Stimulated activated naive B cell treated with anti-CD40 and anti-IgM and Interleukin-4, amounts not matched to agents 10 μg/mL and 1 μg/mL and 100 μg/mL, for 72 hours (primary cell): ENCODE measurements at regions not wholly inside any gene's neighbourhood (a gene's known extent, or its start where the extent isn't known, plus 50 kb on each side); places are given as distances from the start of the nearest gene placed in this dataset.
"Not testable (repeated sequence)": the region's sequence is repeated elsewhere in the genome, so short reads cannot be mapped to it uniquely, and the experiment has no call there.

Experiments used
- ATAC-seq, 2 donors: fragments of 150-1000 bp; cut with Tn5 transposase; replicated peaks; 2 replicates each; pipeline ENCODE4 v1.10.0; 2021; ENCODE audit warnings: moderate library complexity in 1 of 2
- DNase-seq: peaks from one replicate; pipeline ENCODE4 v3.0.0; 2021
- H3K27ac Mint-ChIP-seq: one replicate; pipeline ENCODE4 v1.8.0; 2022; ENCODE audit warnings: mild to moderate bottlenecking, mixed read lengths
- H3K27me3 Mint-ChIP-seq, 2 donors: one replicate each; pipeline ENCODE4 v1.8.0; 2022; ENCODE audit warnings: mixed read lengths in 2 of 2
- H3K36me3 Mint-ChIP-seq, 2 donors: one replicate each; pipeline ENCODE4 v1.8.0; 2022; ENCODE audit warnings: mixed read lengths in 2 of 2, mild to moderate bottlenecking in 1 of 2
- H3K4me1 Mint-ChIP-seq, 2 donors: one replicate each; pipeline ENCODE4 v1.8.0; 2022; ENCODE audit warnings: mixed read lengths in 2 of 2, mild to moderate bottlenecking in 1 of 2
- H3K4me3 Mint-ChIP-seq, 2 donors: one replicate each; pipeline ENCODE4 v1.8.0; 2022; ENCODE audit warnings: mild to moderate bottlenecking in 2 of 2, mixed read lengths in 2 of 2, moderate library complexity in 1 of 2
- H3K9me3 Mint-ChIP-seq, 2 donors: one replicate each; pipeline ENCODE4 v1.8.0; 2022; ENCODE audit warnings: mixed read lengths in 2 of 2, mild to moderate bottlenecking in 1 of 2

DNA sequence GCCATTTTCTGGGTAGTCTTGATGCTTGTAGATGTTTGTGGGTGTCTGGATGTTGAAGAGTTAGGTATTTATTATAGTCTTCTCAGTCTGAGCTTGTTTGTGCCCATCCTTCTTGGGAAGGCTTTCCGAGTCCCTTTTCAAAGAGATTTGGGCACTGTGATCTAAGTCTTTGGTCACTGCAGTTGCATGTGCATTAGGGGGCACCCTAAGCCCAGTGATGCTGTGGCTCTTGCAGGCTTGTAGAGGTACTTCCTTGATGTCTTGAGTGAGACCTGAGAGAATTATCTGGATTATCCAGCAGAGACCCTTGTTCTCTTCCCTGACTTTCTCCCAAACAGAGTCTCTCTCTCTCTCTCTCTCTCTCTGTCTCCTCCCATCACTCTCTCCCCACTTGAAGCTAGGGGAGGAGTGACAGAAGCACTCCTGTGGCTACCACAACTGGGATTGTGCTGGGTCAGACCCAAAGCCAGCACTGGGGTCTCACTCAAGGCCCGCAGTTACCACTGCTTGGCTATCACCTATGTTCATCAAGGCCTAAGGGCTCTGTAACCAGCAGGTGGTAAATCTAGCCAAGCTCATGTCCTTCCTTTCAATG, 68.5 kb downstream of the TMCO5A start:
- H3K4me1 Mint-ChIP-seq, result peaks cover 5 to 9% of the 10 kb centered on the region in 2 donors
- DNase-seq (peak; percentile 34), ATAC-seq (peak; percentile 85 to 86)
- no peak overlapping the region for H3K27ac Mint-ChIP-seq
- H3K9me3 Mint-ChIP-seq, result peaks cover 6 to 8% of the 10 kb centered on the region in 2 donors
- peaks cover 0 to 6% of the 10 kb centered on the region in 2 donors for H3K36me3 Mint-ChIP-seq
- H3K27me3 Mint-ChIP-seq, result peaks cover 22 to 25% of the 10 kb centered on the region in 2 donors
- no peak overlapping the region for H3K4me3 Mint-ChIP-seq

DNA sequence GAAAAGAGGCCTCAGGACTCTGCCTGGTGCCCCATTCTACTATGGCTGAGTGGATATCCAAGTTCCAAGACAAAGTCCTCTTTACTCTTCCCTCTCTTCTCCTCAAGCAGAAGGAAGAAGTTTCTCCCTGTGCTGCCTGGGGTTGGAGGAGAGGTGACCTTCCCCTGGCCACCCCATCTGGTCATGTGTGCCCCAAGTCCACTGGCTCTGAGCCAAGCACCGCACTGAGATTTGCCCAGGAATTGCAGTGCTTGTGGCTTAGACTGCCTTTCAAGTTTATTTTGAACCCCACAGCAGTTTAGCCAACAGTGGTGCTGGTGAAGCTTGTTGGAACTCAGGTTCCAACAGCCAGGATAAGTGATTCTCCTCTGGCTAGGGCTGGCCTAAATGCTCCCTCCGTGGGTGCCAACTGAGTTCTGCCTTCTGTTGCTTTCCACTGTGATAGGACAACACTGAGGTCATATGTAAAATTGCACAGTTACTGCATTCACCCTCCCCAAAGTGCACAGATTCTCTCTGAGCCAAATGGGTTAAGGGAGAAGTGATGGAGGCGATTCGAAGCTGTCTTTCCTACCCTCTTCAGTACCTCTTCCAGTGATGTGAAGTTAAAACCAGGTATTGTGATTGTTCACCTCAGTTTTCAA, 69.9 kb downstream of the TMCO5A start:
- Mint-ChIP-seq H3K36me3 (peaks cover 0 to 6% of the 10 kb centered on the region in 2 donors), H3K4me3 (no peak overlapping the region), H3K9me3 (peaks cover 6 to 8% of the 10 kb centered on the region in 2 donors), H3K27me3 (peaks cover 18 to 19% of the 10 kb centered on the region in 2 donors), H3K27ac (peak overlapping the region; percentile 10), H3K4me1 (peaks cover 5 to 9% of the 10 kb centered on the region in 2 donors)
- no peak for ATAC-seq
- DNase-seq, result no peak

DNA sequence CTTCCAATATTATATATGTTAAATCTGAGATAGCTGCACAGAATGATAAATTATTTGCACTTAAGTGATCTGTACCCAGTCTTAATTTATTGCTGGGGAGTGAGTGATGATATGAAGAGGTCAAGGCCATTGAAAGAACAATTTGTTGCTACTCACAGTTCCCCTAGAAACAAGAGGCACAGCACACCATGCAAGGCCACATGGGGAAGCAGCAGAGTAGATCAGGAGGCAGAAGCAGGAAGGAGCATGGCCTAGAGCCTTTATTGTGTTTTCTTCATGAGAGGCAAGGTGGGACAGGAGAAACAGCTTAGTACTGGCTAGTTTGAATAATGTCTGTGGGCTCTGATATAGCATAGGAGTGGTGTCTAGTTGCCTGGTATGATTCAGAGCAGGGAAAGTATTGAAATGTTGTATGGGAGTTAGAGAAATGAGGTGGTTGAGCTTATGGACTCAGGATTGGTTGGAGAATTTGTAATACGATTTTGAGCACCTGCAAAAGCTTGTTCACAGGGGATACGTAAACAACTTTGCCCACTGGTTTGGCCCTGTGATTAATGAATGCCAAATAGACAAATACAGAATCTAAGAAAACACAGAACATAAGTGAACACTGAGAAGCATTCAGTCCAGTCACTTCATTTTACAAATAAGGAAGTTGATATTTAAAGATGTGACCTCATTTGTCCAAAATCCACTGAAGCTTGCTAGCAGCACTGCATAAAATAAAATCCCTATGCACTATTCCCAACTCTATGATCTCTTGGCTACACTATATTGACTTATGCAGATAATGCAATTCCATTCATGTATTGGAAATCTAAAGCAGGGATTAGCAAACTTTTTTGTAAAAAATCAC, 71.7 kb downstream of the TMCO5A start:
- Mint-ChIP-seq H3K36me3 (peaks cover 0 to 6% of the 10 kb centered on the region in 2 donors), H3K27me3 (peaks cover 15 to 20% of the 10 kb centered on the region in 2 donors), H3K27ac (peak overlapping the region; percentile 4), H3K4me3 (no peak overlapping the region), H3K4me1 (peaks cover 5 to 9% of the 10 kb centered on the region in 2 donors), H3K9me3 (peaks cover 6 to 8% of the 10 kb centered on the region in 2 donors)
- ATAC-seq (peak; percentile 74 to 78), DNase-seq (no peak)

DNA sequence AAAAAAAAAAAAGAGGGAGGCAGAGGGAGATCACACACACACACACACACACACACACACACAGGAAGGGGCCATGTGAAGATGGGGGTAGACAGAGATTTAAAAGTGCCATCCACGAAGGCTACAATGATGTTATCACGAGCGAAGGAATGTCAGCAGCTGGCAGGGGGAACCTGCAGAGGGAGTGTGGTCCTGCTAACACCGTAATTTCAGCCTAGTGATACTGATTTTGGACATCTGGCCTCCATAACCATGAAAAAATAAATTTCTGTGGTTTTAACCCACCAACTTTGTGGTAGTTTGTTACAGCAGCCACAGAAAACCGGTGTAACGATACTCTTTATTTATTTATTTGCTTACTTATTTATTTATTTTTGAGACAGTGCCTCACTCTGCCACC, 76.0 kb downstream of the TMCO5A start:
- no peak for DNase-seq
- no peak for ATAC-seq

DNA sequence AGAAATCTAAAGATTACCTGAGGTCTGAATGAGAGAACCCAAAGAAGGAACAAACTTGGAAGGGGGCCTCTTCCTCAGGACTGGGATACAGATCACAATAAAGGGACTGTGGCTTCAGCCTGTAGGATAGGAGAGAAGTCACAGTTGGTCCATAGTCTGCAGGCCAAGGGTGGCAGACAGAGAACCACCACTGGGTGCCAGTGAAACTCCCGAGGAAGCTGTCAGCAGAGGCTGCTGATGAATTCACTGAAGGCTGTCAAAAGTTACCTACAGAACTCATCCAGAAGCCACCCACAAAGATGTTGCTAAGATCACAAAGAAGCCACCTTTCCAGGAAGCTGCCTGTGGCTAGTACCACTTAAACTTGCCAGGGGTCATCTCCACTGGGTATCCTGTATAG, 78.5 kb downstream of the TMCO5A start:
- Mint-ChIP-seq H3K4me3 (no peak overlapping the region), H3K9me3 (peaks cover 8 to 12% of the 10 kb centered on the region in 2 donors), H3K36me3 (peaks cover 5 to 12% of the 10 kb centered on the region in 2 donors), H3K27me3 (peaks cover 24 to 27% of the 10 kb centered on the region in 2 donors), H3K27ac (no peak overlapping the region), H3K4me1 (peaks cover 11% of the 10 kb centered on the region in 2 donors)
- DNase-seq (no peak), ATAC-seq (no peak)

More for the DNA sequence above, 76.0 kb downstream of the TMCO5A start:
- no peaks in the 10 kb centered on the region for H3K36me3 Mint-ChIP-seq
- no peak overlapping the region for H3K4me3 Mint-ChIP-seq
- no peak overlapping the region for H3K27ac Mint-ChIP-seq
- H3K9me3 Mint-ChIP-seq, result no peaks in the 10 kb centered on the region
- peaks cover 16 to 18% of the 10 kb centered on the region in 2 donors for H3K27me3 Mint-ChIP-seq
- H3K4me1 Mint-ChIP-seq, result peaks cover 10 to 14% of the 10 kb centered on the region in 2 donors

DNA sequence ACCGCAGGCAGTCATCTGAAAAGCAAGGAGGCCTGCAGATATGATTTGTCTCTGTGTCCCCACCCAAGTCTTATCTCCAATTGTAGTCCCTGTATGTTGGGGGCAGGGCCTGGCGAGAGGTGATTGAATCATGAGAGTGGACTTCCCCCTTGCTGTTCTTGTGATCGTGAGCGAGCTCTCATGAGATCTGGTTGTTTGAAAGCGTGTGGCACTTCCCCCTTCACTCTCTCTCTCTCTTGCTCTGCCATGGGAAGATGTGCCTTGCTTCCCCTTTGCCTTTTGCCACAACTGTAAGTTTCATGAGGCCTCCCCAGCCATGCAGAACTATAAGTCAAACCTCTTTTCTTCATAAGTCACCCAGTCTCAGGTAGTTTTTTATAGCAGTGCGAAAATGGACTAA, 83.3 kb downstream of the TMCO5A start:
- peaks cover 20 to 22% of the 10 kb centered on the region in 2 donors for H3K27me3 Mint-ChIP-seq
- ATAC-seq, result peak; percentile 61 to 73
- H3K4me3 Mint-ChIP-seq, result peak overlapping the region in 1 of 2 donors; percentile 37
- peaks cover 23 to 39% of the 10 kb centered on the region in 2 donors for H3K4me1 Mint-ChIP-seq
- DNase-seq, result peak; percentile 20
- peak overlapping the region; percentile 87 for H3K27ac Mint-ChIP-seq
- H3K36me3 Mint-ChIP-seq, result peaks cover 8 to 14% of the 10 kb centered on the region in 2 donors
- peaks cover 10 to 13% of the 10 kb centered on the region in 2 donors for H3K9me3 Mint-ChIP-seq

DNA sequence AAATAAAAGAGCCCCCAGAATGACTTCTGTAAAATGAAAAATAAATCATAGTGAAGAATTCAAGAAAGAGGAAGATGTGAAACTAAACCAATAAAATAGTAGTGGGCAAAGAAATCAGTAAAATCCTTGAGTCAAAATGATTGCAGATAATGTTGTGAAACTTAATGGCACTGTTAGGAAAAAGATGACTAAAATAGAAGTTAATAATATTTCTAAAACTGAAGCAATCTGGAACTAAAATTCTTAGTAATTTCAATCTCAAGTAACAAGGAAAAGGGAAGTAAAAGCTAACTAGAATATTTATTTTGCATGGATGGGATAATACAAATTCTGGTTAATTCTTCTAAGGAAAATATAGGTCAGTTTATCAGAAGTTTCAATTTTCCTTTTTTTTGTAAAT, 84.6 kb downstream of the TMCO5A start:
- no peak overlapping the region for H3K4me3 Mint-ChIP-seq
- H3K27ac Mint-ChIP-seq, result no peak overlapping the region
- no peak for ATAC-seq
- H3K4me1 Mint-ChIP-seq, result peaks cover 21 to 37% of the 10 kb centered on the region in 2 donors
- peaks cover 13 to 16% of the 10 kb centered on the region in 2 donors for H3K27me3 Mint-ChIP-seq
- peaks cover 13 to 15% of the 10 kb centered on the region in 2 donors for H3K9me3 Mint-ChIP-seq
- H3K36me3 Mint-ChIP-seq, result peaks cover 9 to 14% of the 10 kb centered on the region in 2 donors
- DNase-seq, result no peak

DNA sequence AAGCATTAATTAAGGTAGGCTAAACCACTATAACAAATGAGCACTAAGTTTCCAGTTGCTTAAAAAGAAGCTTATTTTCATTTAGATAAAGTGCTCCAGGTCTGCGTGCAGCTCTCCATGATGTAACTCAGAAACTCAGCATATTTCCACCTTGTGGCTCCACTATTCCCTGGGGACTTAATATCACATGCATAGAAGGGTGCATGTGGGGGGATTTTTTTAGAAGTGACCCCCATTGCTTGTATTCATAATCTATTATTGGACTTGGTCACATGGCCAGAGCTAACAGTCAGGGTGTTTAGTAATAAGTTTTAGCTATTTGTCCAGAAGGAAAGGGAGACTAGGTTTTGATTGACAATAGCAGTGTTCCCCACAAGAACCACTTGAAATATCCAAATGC, 86.8 kb downstream of the TMCO5A start:
- Mint-ChIP-seq H3K9me3 (peaks cover 14 to 15% of the 10 kb centered on the region in 2 donors), H3K4me3 (peak overlapping the region in 1 of 2 donors; percentile 39), H3K27ac (no peak overlapping the region), H3K4me1 (peaks cover 27 to 48% of the 10 kb centered on the region in 2 donors), H3K36me3 (peaks cover 10 to 14% of the 10 kb centered on the region in 2 donors), H3K27me3 (peaks cover 3 to 5% of the 10 kb centered on the region in 2 donors)
- DNase-seq (peak; percentile 11), ATAC-seq (peak; percentile 67)

DNA sequence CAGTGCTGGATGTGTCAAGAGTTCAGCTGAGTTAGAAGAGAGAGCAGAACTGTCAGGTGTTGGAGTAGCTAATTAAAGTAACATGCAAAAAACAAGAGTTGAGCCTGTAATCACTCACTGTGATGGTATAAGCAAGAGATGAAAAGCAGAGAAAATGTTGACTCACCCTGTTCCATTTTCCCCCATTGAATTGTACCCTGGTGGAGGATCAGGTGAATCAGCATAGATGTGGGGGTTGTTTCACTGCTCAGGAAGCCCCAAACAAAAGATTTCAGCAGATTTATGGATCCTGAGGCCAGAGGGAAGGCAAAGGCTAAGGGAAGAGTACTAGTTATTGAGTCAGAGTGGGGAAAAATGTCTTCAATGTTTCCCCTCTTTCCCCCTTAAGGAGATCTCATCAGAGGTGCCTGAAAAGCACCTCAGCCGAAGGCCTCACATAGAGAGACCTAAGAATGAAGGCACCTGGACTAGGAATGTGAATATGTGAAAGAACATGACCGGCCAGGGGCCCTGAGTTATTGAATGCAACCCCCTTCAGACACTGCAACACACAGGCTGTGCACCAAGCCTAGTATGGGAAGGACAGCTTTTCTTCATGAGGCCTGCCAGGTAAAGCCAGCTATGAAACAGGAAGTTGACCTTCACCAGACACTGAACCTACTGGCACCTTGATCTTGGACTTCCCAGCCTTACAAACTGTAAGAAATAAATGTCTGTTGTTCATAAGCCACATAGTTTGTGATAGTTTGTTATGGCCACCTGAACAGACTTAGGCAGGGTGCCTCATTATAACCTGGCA, 90.1 kb downstream of the TMCO5A start:
- Mint-ChIP-seq H3K27me3 (no peaks in the 10 kb centered on the region), H3K4me1 (peaks cover 13 to 36% of the 10 kb centered on the region in 2 donors), H3K4me3 (no peak overlapping the region), H3K27ac (no peak overlapping the region), H3K9me3 (peaks cover 4% of the 10 kb centered on the region in 2 donors), H3K36me3 (peaks cover 0 to 2% of the 10 kb centered on the region in 2 donors)
- peak; percentile 72 to 79 for ATAC-seq
- no peak for DNase-seq

DNA sequence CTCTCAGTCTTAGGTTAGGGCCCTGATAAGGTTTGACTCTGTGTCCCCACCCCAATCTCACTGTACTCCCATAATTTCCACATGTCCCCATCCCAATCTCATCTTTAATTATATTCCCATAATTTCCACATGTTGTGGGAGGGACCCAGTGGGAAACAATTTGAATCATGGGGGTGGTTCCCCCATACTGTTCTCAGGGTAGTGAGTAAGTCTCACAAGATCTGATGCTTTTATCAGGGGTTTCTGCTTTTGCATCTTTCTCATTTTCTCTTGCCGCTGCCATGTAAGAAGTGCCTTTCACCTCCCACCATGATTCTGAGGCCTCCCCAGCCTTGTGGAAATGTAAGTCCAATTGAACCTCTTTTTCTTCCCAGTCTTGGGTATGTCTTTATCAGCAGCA, 91.2 kb downstream of the TMCO5A start:
- not testable (repeated sequence) for H3K4me3 Mint-ChIP-seq, H3K9me3 Mint-ChIP-seq, H3K36me3 Mint-ChIP-seq, H3K27ac Mint-ChIP-seq, ATAC-seq, H3K27me3 Mint-ChIP-seq, DNase-seq
- H3K4me1 Mint-ChIP-seq, result peaks cover 11 to 28% of the 10 kb centered on the region in 2 donors

DNA sequence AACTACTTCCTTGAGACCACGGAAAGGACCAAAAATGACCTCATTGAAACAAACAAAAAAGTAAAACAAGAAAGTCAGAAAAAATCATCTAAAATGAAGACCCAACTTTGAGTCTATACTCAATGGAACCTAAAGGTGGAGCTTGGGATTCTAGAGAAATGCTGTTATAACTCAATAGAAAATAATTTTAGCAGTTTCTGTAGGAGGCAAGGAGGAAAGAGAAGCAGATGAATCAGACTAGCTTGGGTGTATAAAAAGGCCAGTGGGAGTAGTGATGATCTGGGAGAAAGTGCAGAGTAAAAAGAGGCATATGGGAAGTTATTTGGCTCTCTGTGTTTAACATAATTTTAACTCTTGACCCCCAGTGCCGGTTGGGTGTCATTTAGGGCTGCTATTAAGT, 94.4 kb downstream of the TMCO5A start:
- Mint-ChIP-seq H3K4me1 (peaks cover 9 to 28% of the 10 kb centered on the region in 2 donors), H3K36me3 (peaks cover 0 to 2% of the 10 kb centered on the region in 2 donors), H3K4me3 (no peak overlapping the region), H3K27ac (no peak overlapping the region), H3K27me3 (peaks cover 6% of the 10 kb centered on the region in 2 donors), H3K9me3 (peaks cover 4 to 6% of the 10 kb centered on the region in 2 donors)
- ATAC-seq (peak; percentile 11 to 35), DNase-seq (no peak)

DNA sequence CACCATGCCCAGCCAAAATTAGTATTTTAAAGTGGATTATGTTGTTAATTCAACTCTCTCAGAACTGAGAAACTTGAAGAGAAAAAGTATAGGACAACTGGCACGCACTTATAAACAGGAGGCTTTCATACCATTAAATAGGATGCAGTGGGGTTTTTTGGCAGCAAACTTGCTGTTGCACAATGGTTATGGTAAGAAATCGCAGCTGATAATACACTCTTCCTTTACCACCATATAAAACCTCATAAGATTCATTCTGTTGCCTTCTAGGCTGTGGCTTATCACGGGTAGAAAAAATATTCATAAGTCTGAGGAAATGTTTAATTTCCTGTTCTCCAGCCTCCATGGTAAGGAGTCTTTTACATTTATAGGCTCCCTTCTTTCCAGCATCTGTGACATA, 95.3 kb downstream of the TMCO5A start:
- no peak for DNase-seq
- Mint-ChIP-seq H3K27me3 (peaks cover 10% of the 10 kb centered on the region in 2 donors), H3K4me3 (no peak overlapping the region), H3K9me3 (peaks cover 0 to 2% of the 10 kb centered on the region in 2 donors), H3K4me1 (peaks cover 2 to 19% of the 10 kb centered on the region in 2 donors), H3K27ac (no peak overlapping the region), H3K36me3 (no peaks in the 10 kb centered on the region)
- ATAC-seq, result no peak

DNA sequence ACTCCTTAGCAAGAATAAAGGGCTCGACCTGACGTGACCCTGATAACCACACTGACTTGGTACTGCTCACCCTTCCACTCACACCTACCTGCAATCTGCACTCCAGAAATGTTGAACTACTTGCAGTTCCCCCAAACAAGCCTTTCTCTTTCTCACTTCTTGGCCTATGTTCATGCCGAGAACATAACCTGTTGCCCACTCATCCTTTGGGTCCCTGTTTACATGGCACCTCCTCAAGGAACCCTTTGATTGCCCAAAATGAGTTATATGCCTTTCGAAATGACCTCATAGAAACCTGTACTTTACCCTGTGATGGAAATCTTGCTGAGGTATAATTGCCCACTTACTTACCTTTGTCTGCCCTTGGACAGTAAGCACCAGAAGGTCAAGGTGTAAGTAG, 96.2 kb downstream of the TMCO5A start:
- peaks cover 0 to 2% of the 10 kb centered on the region in 2 donors for H3K9me3 Mint-ChIP-seq
- H3K27ac Mint-ChIP-seq, result no peak overlapping the region
- ATAC-seq (peak in 1 of 2 donors; percentile 23), DNase-seq (no peak)
- H3K4me3 Mint-ChIP-seq, result no peak overlapping the region
- peaks cover 0 to 15% of the 10 kb centered on the region in 2 donors for H3K4me1 Mint-ChIP-seq
- H3K36me3 Mint-ChIP-seq, result no peaks in the 10 kb centered on the region
- H3K27me3 Mint-ChIP-seq, result peaks cover 13 to 16% of the 10 kb centered on the region in 2 donors
